ENCODE measurements at regions not wholly inside any gene's neighbourhood (a gene's known extent, or its start where the extent isn't known, plus 50 kb on each side); places are given as distances from the start of the nearest gene placed in this dataset.

GRCh38 chr9:108012886-108013665 lies 523.5 kb upstream of the KLF4 start:
- no peak for TF ChIP-seq POLR2A (IDR thresholded peaks at IDR 0.05; ENCODE audit: low read depth, low read length)
- no peak for TF ChIP-seq RCOR1 (IDR thresholded peaks at IDR 0.05; ENCODE audit: insufficient replicate concordance, low read length)
- no peak for TF ChIP-seq CTCF (conservative IDR thresholded peaks at IDR 0.05; ENCODE audit: low read depth, low read length)
- peak; percentile 50 for TF ChIP-seq MAFK (IDR thresholded peaks at IDR 0.05; ENCODE audit: low read depth, low read length)
- no peak for TF ChIP-seq SMC3 (IDR thresholded peaks at IDR 0.05; ENCODE audit: low read depth, low read length)
